OCI-LY1 (cell line): ENCODE measurements at regions not wholly inside any gene's neighbourhood (a gene's known extent, or its start where the extent isn't known, plus 50 kb on each side); places are given as distances from the start of the nearest gene placed in this dataset.

Source experiments
- CTCF ChIP-seq: fragments of 200-600 bp; sonication (generic), shearing (Covaris generic); IDR thresholded peaks from 2 replicates; pipeline ENCODE4 v1.5.1; 2017; ENCODE audit warnings: mild to moderate bottlenecking, antibody characterized with exemption, low read length, moderate library complexity, mixed read lengths
- EZH2 ChIP-seq: fragments of 200-600 bp; sonication (generic), shearing (Covaris generic); IDR thresholded peaks from 2 replicates; pipeline ENCODE4 v1.8.0; 2017; ENCODE audit warnings: borderline replicate concordance, mixed run types, mild to moderate bottlenecking, antibody characterized with exemption, low read length, moderate library complexity, mixed read lengths

- TF ChIP-seq CTCF (no peak), EZH2 (no peak)
Observed at GRCh38 chr15:31483986-31484951, 157.6 kb downstream of the KLF13 start.
